HCT116 (cell line): ENCODE measurements at regions not wholly inside any gene's neighbourhood (a gene's known extent, or its start where the extent isn't known, plus 50 kb on each side); places are given as distances from the start of the nearest gene placed in this dataset.

Source experiments
- ATAC-seq: fragments of 200-7000 bp; cut with Tn5 transposase; 2 replicates; pipeline ENCODE4 v1.9.1; 2020; ENCODE audit warnings: mild to moderate bottlenecking, moderate library complexity
- BruUV-seq: library from RNA; stranded (reverse); fragments of 400-500 nt; replicated peaks from 2 replicates; lab custom pipeline; 2021; lab: Mats Ljungman, UMichigan
- CTCF ChIA-PET: fragments of 300-600 bp; sonication (Branson Sonifier 250); formaldehyde crosslinking; loops from one replicate; lab custom pipeline; 2021; ENCODE audit warnings: antibody characterized with exemption; lab: Charles Lee
- POLR2A ChIA-PET: fragments of 300-600, 350-600 bp; sonication (Branson Sonifier 250); formaldehyde crosslinking; loops from one replicate; lab custom pipeline; 2021; ENCODE audit warnings: antibody characterized with exemption; lab: Charles Lee
- RAD21 ChIA-PET, 2 experiments: fragments of 300-600 bp; sonication (Branson Sonifier 250); formaldehyde crosslinking; loops; one replicate each; lab custom pipeline; 2023; ENCODE audit warnings: low total read pairs in 2 of 2; ENCODE audit not compliant: uncharacterized antibody in 2 of 2, unreplicated experiment in 2 of 2, low non-redundant PET in 1 of 2; lab: Charles Lee
- DNase-seq: peaks from one replicate; pipeline ENCODE4 v3.0.0-alpha.2; 2010; ENCODE audit warnings: low read depth, low spot score
- H2AFZ ChIP-seq: fragments of 200-600 bp; shearing (Covaris generic), sonication (generic); 2 replicates; pipeline ENCODE4 v1.6.1; 2017; ENCODE audit warnings: low read depth, mixed run types, mixed read lengths, antibody characterized with exemption, low read length; ENCODE audit not compliant: poor library complexity, severe bottlenecking
- H3K27ac ChIP-seq: 2 replicates; pipeline ENCODE4 v1.5.1; 2012; ENCODE audit warnings: low read depth, low read length
- H3K27me3 ChIP-seq: fragments of 200-600 bp; sonication (generic); 2 replicates; pipeline ENCODE4 v1.6.1; 2016; ENCODE audit warnings: mixed run types, low read length, mixed read lengths; ENCODE audit not compliant: insufficient read depth
- H3K36me3 ChIP-seq, 2 experiments: fragments of 200-500 bp in 1 of 2; fragments of 200-600 bp in 1 of 2; sonication (Bioruptor generic) in 1 of 2; sonication (generic) in 1 of 2; 2 replicates each; pipeline versions ENCODE4 v1.5.1 to v1.6.1; 2014 to 2016; ENCODE audit warnings: low read length in 2 of 2, inconsistent platforms in 1 of 2, mixed read lengths in 1 of 2, mixed run types in 1 of 2; ENCODE audit not compliant: insufficient read depth in 2 of 2, control insufficient read depth in 1 of 2
- H3K4me1 ChIP-seq, 2 experiments: fragments of 200-600 bp in 1 of 2; sonication (generic) in 1 of 2; 2 replicates each; pipeline versions ENCODE4 v1.5.1 to v1.6.1; 2012 to 2017; ENCODE audit warnings: low read length in 2 of 2, inconsistent platforms in 1 of 2, mild to moderate bottlenecking in 1 of 2, mixed read lengths in 1 of 2, mixed run types in 1 of 2, moderate library complexity in 1 of 2; ENCODE audit not compliant: insufficient read depth in 2 of 2, control insufficient read depth in 1 of 2
- H3K4me2 ChIP-seq: fragments of 200-600 bp; sonication (generic); 2 replicates; pipeline ENCODE4 v1.6.1; 2017; ENCODE audit warnings: mixed run types, low read length, mixed read lengths
- H3K4me3 ChIP-seq, 2 experiments: fragments of 200-600 bp in 1 of 2; sonication (generic) in 1 of 2; replicated peaks in 1 of 2; 2 replicates each; pipeline ENCODE4 v1.5.1; 2011 to 2016; ENCODE audit warnings: low read length in 2 of 2, control low read depth in 1 of 2, low read depth in 1 of 2, mild to moderate bottlenecking in 1 of 2, mixed read lengths in 1 of 2, mixed run types in 1 of 2
- H3K79me2 ChIP-seq: fragments of 200-600 bp; sonication (generic); 2 replicates; pipeline ENCODE4 v1.6.1; 2017; ENCODE audit warnings: mild to moderate bottlenecking, mixed run types, low read length, moderate library complexity, mixed read lengths; ENCODE audit not compliant: insufficient read depth
- H3K9ac ChIP-seq: fragments of 200-600 bp; sonication (generic); 2 replicates; pipeline ENCODE4 v1.6.1; 2016; ENCODE audit warnings: low read length, mixed read lengths
- H3K9me2 ChIP-seq: fragments of 200-600 bp; sonication (generic), shearing (Covaris generic); 2 replicates; pipeline ENCODE4 v1.6.1; 2017; ENCODE audit warnings: mixed run types, mild to moderate bottlenecking, moderate library complexity; ENCODE audit not compliant: insufficient read depth
- H3K9me3 ChIP-seq, 2 experiments: fragments of 200-500 bp in 1 of 2; fragments of 200-600 bp in 1 of 2; sonication (Bioruptor generic) in 1 of 2; sonication (generic) in 1 of 2; 2 replicates each; pipeline ENCODE4 v1.6.1; 2014 to 2017; ENCODE audit warnings: low read length in 2 of 2, mixed read lengths in 2 of 2, inconsistent platforms in 1 of 2, low read depth in 1 of 2, mild to moderate bottlenecking in 1 of 2, mixed run types in 1 of 2, moderate library complexity in 1 of 2; ENCODE audit not compliant: control insufficient read depth in 1 of 2, insufficient read depth in 1 of 2
- H4K20me1 ChIP-seq: fragments of 200-600 bp; sonication (generic), shearing (Covaris generic); 2 replicates; pipeline ENCODE4 v1.6.1; 2017; ENCODE audit warnings: mixed run types, mild to moderate bottlenecking, moderate library complexity; ENCODE audit not compliant: insufficient read depth
- CEBPB ChIP-seq: IDR thresholded peaks from 2 replicates; pipeline ENCODE4 v1.6.1; 2012; ENCODE audit warnings: low read depth
- ELF1 ChIP-seq: IDR thresholded peaks from 2 replicates; pipeline ENCODE4 v1.6.1; 2012; ENCODE audit warnings: low read depth, borderline replicate concordance
- FOSL1 ChIP-seq: IDR thresholded peaks from 2 replicates; pipeline ENCODE4 v1.6.1; 2012; ENCODE audit warnings: low read depth
- POLR2A ChIP-seq: IDR thresholded peaks from 2 replicates; pipeline ENCODE4 v1.7.0; 2011; ENCODE audit warnings: borderline replicate concordance; ENCODE audit not compliant: insufficient read depth, insufficient read length; ENCODE audit errors: extremely low read depth
- POLR2AphosphoS5 ChIP-seq: IDR thresholded peaks from 2 replicates; pipeline ENCODE4 v1.6.1; 2011; ENCODE audit warnings: mild to moderate bottlenecking, low read depth, low read length, moderate library complexity
- RAD21 ChIP-seq: IDR thresholded peaks from 2 replicates; pipeline ENCODE4 v1.6.1; 2012; ENCODE audit warnings: low read depth, mild to moderate bottlenecking
- YY1 ChIP-seq: IDR thresholded peaks from 2 replicates; pipeline ENCODE4 v1.6.1; 2011; ENCODE audit warnings: low read length, low read depth, moderate library complexity, mild to moderate bottlenecking; ENCODE audit not compliant: insufficient replicate concordance; ENCODE audit errors: extremely low read depth
- ZFX ChIP-seq: fragments of 450-650 bp; IDR thresholded peaks from 2 replicates; pipeline ENCODE4 v1.6.1; 2017
- intact Hi-C: fragments of 100-400 bp; cut with micrococcal nuclease; formaldehyde crosslinking; loops from 2 replicates; pipeline ENCODE4 v1.10.0; 2022
- TF ChIP-seq, protein P1 (sequence below): IDR thresholded peaks from 2 replicates; pipeline ENCODE4 v1.6.1; 2011; ENCODE audit warnings: mild to moderate bottlenecking, low read length, moderate library complexity; ENCODE audit not compliant: insufficient replicate concordance; ENCODE audit errors: extremely low read depth

- ATAC-seq, result no peak
- H3K4me3 ChIP-seq, result no peak overlapping the region
- no peak overlapping the region for H3K9ac ChIP-seq
- BruUV-seq, result no TSS peak
- H3K27ac ChIP-seq, result no peak overlapping the region
- H3K79me2 ChIP-seq, result no peaks in the 10 kb centered on the region
- peaks cover 0 to 6% of the 10 kb centered on the region in 2 experiments; a peak in 2 of 4 replicates for H3K9me3 ChIP-seq
- no peak for DNase-seq
- TF ChIP-seq ELF1 (no peak), ZFX (no peak), YY1 (no peak)
- ChIA-PET CTCF (no interaction called here), RAD21 (no interaction called here), POLR2A (no interaction called here)
- H3K9me2 ChIP-seq, result no peaks in the 10 kb centered on the region
- H2AFZ ChIP-seq, result no peak overlapping the region
- H3K4me1 ChIP-seq, result no peaks in the 10 kb centered on the region
- no peaks in the 10 kb centered on the region for H3K27me3 ChIP-seq
- no peak overlapping the region for H3K4me2 ChIP-seq
- H3K36me3 ChIP-seq, result no peaks in the 10 kb centered on the region
- no peaks in the 10 kb centered on the region for H4K20me1 ChIP-seq
- intact Hi-C loops, result no loop called here
Observed at GRCh38 chr2:240191001-240191400, 50.5 kb upstream of the OTOS start.

GRCh38 chr2:240192661-240193060 lies 52.2 kb upstream of the OTOS start:
- no peak overlapping the region for H3K27ac ChIP-seq
- H3K4me2 ChIP-seq, result no peak overlapping the region
- H3K9me2 ChIP-seq, result no peaks in the 10 kb centered on the region
- H3K36me3 ChIP-seq, result no peaks in the 10 kb centered on the region
- RAD21 ChIA-PET, result no interaction called here
- CTCF ChIA-PET, result no interaction called here
- DNase-seq, result no peak
- no peaks in the 10 kb centered on the region for H4K20me1 ChIP-seq
- POLR2A ChIA-PET, result no interaction called here
- BruUV-seq, result no TSS peak
- H3K4me1 ChIP-seq, result no peaks in the 10 kb centered on the region
- no peaks in the 10 kb centered on the region for H3K27me3 ChIP-seq
- TF ChIP-seq RAD21, result no peak
- no peak for TF ChIP-seq FOSL1
- no peak for TF ChIP-seq CEBPB
- TF ChIP-seq POLR2A, result no peak
- TF ChIP-seq POLR2AphosphoS5, result no peak
- TF ChIP-seq, protein P1, sequence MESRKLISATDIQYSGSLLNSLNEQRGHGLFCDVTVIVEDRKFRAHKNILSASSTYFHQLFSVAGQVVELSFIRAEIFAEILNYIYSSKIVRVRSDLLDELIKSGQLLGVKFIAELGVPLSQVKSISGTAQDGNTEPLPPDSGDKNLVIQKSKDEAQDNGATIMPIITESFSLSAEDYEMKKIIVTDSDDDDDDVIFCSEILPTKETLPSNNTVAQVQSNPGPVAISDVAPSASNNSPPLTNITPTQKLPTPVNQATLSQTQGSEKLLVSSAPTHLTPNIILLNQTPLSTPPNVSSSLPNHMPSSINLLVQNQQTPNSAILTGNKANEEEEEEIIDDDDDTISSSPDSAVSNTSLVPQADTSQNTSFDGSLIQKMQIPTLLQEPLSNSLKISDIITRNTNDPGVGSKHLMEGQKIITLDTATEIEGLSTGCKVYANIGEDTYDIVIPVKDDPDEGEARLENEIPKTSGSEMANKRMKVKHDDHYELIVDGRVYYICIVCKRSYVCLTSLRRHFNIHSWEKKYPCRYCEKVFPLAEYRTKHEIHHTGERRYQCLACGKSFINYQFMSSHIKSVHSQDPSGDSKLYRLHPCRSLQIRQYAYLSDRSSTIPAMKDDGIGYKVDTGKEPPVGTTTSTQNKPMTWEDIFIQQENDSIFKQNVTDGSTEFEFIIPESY, result no peak
- TF ChIP-seq, all 23 proteins: peak for 0
- Histone ChIP-seq H3K4me3 (no peak overlapping the region), H3K9me3 (peaks cover 0 to 2% of the 10 kb centered on the region in 2 experiments; a peak in 2 of 4 replicates), H3K79me2 (no peaks in the 10 kb centered on the region), H2AFZ (no peak overlapping the region), H3K9ac (no peak overlapping the region)
- no peak for ATAC-seq
- intact Hi-C loops, result no loop called here
